HG03060 (cell line): ENCODE measurements at regions not wholly inside any gene's neighbourhood (a gene's known extent, or its start where the extent isn't known, plus 50 kb on each side); places are given as distances from the start of the nearest gene placed in this dataset.

Experiments
- ATAC-seq: cut with Tn5 transposase; IDR thresholded peaks from one replicate; pipeline ENCODE4 v1.9.1; 2021; ENCODE audit warnings: low read depth, moderate number of reproducible peaks; ENCODE audit not compliant: unreplicated experiment

- ATAC-seq = no peak
These were observed 428.3 kb downstream of the BTBD3 start for GRCh38 chr20:12345978-12346377.

GRCh38 chr20:12353842-12354241, 436.1 kb downstream of the BTBD3 start:
- no peak for ATAC-seq

- ATAC-seq = no peak
These were observed 437.0 kb downstream of the BTBD3 start for GRCh38 chr20:12354725-12355124.

GRCh38 chr20:12355185-12355584, 437.5 kb downstream of the BTBD3 start:
- no peak for ATAC-seq

GRCh38 chr20:12358006-12358654, 440.4 kb downstream of the BTBD3 start:
- ATAC-seq = no peak

GRCh38 chr20:12358655-12359009, 440.9 kb downstream of the BTBD3 start:
- ATAC-seq = no peak

GRCh38 chr20:12371990-12372389, 454.3 kb downstream of the BTBD3 start:
- ATAC-seq = no peak

- no peak for ATAC-seq
These were observed 454.9 kb downstream of the BTBD3 start for GRCh38 chr20:12372557-12372956.

- ATAC-seq = no peak
These were observed 458.3 kb downstream of the BTBD3 start for GRCh38 chr20:12375967-12376366.

- no peak for ATAC-seq
These were observed 466.1 kb downstream of the BTBD3 start for GRCh38 chr20:12383821-12384220.

GRCh38 chr20:12386821-12387220, 469.1 kb downstream of the BTBD3 start:
- no peak for ATAC-seq

GRCh38 chr20:12391099-12391498, 473.4 kb downstream of the BTBD3 start:
- no peak for ATAC-seq

GRCh38 chr20:12394786-12395185, 477.1 kb downstream of the BTBD3 start:
- no peak for ATAC-seq

- no peak for ATAC-seq
These were observed 477.7 kb downstream of the BTBD3 start for GRCh38 chr20:12395353-12395752.

- ATAC-seq = no peak
These were observed 478.1 kb downstream of the BTBD3 start for GRCh38 chr20:12395760-12396159.

- no peak for ATAC-seq
These were observed 481.6 kb downstream of the BTBD3 start for GRCh38 chr20:12399110-12399836.

GRCh38 chr20:12404941-12405340, 487.2 kb downstream of the BTBD3 start:
- no peak for ATAC-seq

GRCh38 chr20:12406978-12407377, 489.3 kb downstream of the BTBD3 start:
- no peak for ATAC-seq

GRCh38 chr20:12409501-12409900, 491.8 kb downstream of the BTBD3 start:
- no peak for ATAC-seq

- ATAC-seq = no peak
These were observed 493.1 kb downstream of the BTBD3 start for GRCh38 chr20:12410783-12411182.

- ATAC-seq = no peak
These were observed 493.7 kb downstream of the BTBD3 start for GRCh38 chr20:12411246-12411940.

GRCh38 chr20:12413116-12413515, 495.4 kb downstream of the BTBD3 start:
- ATAC-seq = no peak
